ENCODE measurements at regions not wholly inside any gene's neighbourhood (a gene's known extent, or its start where the extent isn't known, plus 50 kb on each side); places are given as distances from the start of the nearest gene placed in this dataset.

GRCh38 chr17:6184508-6184907 is 114.3 kb downstream of the WSCD1 start:
- TF ChIP-seq, protein P1, sequence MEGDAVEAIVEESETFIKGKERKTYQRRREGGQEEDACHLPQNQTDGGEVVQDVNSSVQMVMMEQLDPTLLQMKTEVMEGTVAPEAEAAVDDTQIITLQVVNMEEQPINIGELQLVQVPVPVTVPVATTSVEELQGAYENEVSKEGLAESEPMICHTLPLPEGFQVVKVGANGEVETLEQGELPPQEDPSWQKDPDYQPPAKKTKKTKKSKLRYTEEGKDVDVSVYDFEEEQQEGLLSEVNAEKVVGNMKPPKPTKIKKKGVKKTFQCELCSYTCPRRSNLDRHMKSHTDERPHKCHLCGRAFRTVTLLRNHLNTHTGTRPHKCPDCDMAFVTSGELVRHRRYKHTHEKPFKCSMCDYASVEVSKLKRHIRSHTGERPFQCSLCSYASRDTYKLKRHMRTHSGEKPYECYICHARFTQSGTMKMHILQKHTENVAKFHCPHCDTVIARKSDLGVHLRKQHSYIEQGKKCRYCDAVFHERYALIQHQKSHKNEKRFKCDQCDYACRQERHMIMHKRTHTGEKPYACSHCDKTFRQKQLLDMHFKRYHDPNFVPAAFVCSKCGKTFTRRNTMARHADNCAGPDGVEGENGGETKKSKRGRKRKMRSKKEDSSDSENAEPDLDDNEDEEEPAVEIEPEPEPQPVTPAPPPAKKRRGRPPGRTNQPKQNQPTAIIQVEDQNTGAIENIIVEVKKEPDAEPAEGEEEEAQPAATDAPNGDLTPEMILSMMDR (IDR thresholded peaks at IDR 0.05; ENCODE audit: extremely low read depth in 1 of 2, insufficient read depth in 1 of 2, low read depth in 1 of 2, low read length in 2 of 2): no peak
- TF ChIP-seq POLR2A (IDR thresholded peaks at IDR 0.05; ENCODE audit: low read depth, low read length) (no peak), FOS (IDR thresholded peaks at IDR 0.05; ENCODE audit: borderline replicate concordance, insufficient read depth, low read length) (no peak), POLR2AphosphoS5 (IDR thresholded peaks at IDR 0.05; ENCODE audit: insufficient read depth, low read depth, low read length) (no peak), JUN (IDR thresholded peaks at IDR 0.05; ENCODE audit: borderline replicate concordance, insufficient read depth, insufficient read length, low read depth) (no peak)
